ENCODE measurements at regions not wholly inside any gene's neighbourhood (a gene's known extent, or its start where the extent isn't known, plus 50 kb on each side); places are given as distances from the start of the nearest gene placed in this dataset.

DNA sequence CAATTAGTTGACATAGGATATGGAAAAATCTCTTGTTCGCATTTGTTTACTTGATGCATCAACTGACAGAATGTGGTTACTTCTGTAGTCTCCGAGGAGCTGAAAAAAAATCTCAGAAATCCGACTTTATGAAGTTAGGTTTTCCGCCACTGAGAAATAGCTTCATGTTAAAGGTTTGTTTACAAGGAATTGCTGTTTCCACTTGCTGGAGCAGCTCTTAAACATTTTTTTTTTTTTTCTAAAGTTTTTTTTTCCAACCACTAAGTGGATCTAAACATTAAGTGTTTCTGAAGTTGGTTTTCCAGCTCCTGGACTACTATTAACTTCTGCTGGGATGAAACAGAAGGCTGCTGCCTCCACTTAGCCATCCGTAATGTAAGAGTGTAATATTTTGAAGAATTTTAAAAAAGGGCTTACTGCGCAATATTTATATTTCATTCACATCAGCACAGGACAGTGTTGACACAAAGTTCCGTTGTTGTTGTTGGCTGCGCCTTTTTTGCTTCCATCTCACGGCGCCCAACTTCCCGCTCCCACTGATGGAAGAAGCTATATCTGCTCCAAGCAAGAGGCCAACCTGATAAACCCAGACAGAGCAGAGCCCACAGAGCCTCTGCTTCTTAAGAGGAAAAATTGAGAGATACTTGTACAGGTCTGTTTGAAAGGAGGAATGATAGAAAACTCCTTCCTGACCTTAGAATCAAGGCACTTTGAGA, 167.7 kb upstream of the KCNJ16 start (continued):
- TF ChIP-seq GABPA (IDR thresholded peaks at IDR 0.05; ENCODE audit: low read depth) (no peak), POLR2AphosphoS5 (IDR thresholded peaks at IDR 0.05; ENCODE audit: low read depth, low read length) (no peak)

- WGBS (ENCODE audit: low lambda C conversion rate) = 54% methylated on average over 3 of the region's 3 CpGs
- H3K27ac ChIP-seq (ENCODE audit: low read depth in 2 of 2, low read length in 1 of 2) = peak overlapping the region in 1 of 2 experiments; percentile 3; a peak in 1 of 4 replicates
- H3K36me3 ChIP-seq (replicated peaks in 1 of 2; ENCODE audit: control insufficient read depth in 1 of 2, insufficient read depth in 2 of 2, low read length in 1 of 2) = no peaks in the 10 kb centered on the region
- POLR2A ChIA-PET = no interaction called here
- no peaks in the 10 kb centered on the region for H3K9me2 ChIP-seq
- no peak overlapping the region for H3K4me2 ChIP-seq
- H3K27me3 ChIP-seq (ENCODE audit: insufficient read depth) = no peaks in the 10 kb centered on the region
- H3K4me1 ChIP-seq (ENCODE audit: control insufficient read depth in 1 of 2, insufficient read depth in 2 of 2, low read depth in 1 of 2, low read length in 1 of 2) = no peaks in the 10 kb centered on the region
- no peak overlapping the region for H2AFZ ChIP-seq (ENCODE audit: low read depth)
- no peaks in the 10 kb centered on the region for H4K20me1 ChIP-seq (ENCODE audit: insufficient read depth)
- CTCF ChIA-PET = interaction anchor here (1.2 to 1.3 kb wide), 2 partner anchors 11 to 18 kb away, joined by 3 read pairs; no protein-coding TSS in a partner anchor
- no peak overlapping the region for H3K9ac ChIP-seq
- TF ChIP-seq NFIC (IDR thresholded peaks at IDR 0.05; ENCODE audit: borderline replicate concordance) (no peak), GABPA (IDR thresholded peaks at IDR 0.05; ENCODE audit: low read depth) (no peak), SIN3A (IDR thresholded peaks at IDR 0.05; ENCODE audit: borderline replicate concordance, low read depth, low read length) (no peak), GATA2 (CRISPR knock-in tag; IDR thresholded peaks at IDR 0.05) (no peak), FOSL2 (IDR thresholded peaks at IDR 0.05; ENCODE audit: borderline replicate concordance, low read depth) (no peak), RXRA (IDR thresholded peaks at IDR 0.05; ENCODE audit: borderline replicate concordance, low read depth) (no peak), CHD2 (IDR thresholded peaks at IDR 0.05; ENCODE audit: low read length, partially characterized antibody) (no peak), FOXM1 (IDR thresholded peaks at IDR 0.05; ENCODE audit: low read depth) (no peak), MEF2A (IDR thresholded peaks at IDR 0.05; ENCODE audit: borderline replicate concordance, low read depth) (no peak), RAD21 (IDR thresholded peaks at IDR 0.05; ENCODE audit: low read length) (no peak), ELF1 (IDR thresholded peaks at IDR 0.05) (no peak), TCF12 (IDR thresholded peaks at IDR 0.05) (no peak), TEAD4 (IDR thresholded peaks at IDR 0.05; ENCODE audit: borderline replicate concordance, insufficient read depth) (no peak), JUND (IDR thresholded peaks at IDR 0.05) (no peak), MXI1 (IDR thresholded peaks at IDR 0.05; ENCODE audit: low read depth, low read length) (no peak)
- TF ChIP-seq, protein P1, sequence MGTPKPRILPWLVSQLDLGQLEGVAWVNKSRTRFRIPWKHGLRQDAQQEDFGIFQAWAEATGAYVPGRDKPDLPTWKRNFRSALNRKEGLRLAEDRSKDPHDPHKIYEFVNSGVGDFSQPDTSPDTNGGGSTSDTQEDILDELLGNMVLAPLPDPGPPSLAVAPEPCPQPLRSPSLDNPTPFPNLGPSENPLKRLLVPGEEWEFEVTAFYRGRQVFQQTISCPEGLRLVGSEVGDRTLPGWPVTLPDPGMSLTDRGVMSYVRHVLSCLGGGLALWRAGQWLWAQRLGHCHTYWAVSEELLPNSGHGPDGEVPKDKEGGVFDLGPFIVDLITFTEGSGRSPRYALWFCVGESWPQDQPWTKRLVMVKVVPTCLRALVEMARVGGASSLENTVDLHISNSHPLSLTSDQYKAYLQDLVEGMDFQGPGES (IDR thresholded peaks at IDR 0.05; ENCODE audit: low read depth, low read length) = no peak
- TF ChIP-seq, protein P2, sequence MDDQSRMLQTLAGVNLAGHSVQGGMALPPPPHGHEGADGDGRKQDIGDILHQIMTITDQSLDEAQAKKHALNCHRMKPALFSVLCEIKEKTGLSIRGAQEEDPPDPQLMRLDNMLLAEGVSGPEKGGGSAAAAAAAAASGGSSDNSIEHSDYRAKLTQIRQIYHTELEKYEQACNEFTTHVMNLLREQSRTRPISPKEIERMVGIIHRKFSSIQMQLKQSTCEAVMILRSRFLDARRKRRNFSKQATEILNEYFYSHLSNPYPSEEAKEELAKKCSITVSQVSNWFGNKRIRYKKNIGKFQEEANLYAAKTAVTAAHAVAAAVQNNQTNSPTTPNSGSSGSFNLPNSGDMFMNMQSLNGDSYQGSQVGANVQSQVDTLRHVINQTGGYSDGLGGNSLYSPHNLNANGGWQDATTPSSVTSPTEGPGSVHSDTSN (IDR thresholded peaks at IDR 0.05) = no peak
- TF ChIP-seq, protein P3, sequence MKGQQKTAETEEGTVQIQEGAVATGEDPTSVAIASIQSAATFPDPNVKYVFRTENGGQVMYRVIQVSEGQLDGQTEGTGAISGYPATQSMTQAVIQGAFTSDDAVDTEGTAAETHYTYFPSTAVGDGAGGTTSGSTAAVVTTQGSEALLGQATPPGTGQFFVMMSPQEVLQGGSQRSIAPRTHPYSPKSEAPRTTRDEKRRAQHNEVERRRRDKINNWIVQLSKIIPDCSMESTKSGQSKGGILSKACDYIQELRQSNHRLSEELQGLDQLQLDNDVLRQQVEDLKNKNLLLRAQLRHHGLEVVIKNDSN (IDR thresholded peaks at IDR 0.05; ENCODE audit: borderline replicate concordance, low read depth) = no peak
- DNase-seq = no peak
- no peaks in the 10 kb centered on the region for H3K79me2 ChIP-seq (ENCODE audit: insufficient read depth)
- H3K4me3 ChIP-seq (ENCODE audit: low read depth in 2 of 2, low read length in 1 of 2) = no peak overlapping the region
- no peaks in the 10 kb centered on the region for H3K9me3 ChIP-seq
- no peaks in the 10 kb centered on the region for H3F3A ChIP-seq (replicated peaks; ENCODE audit: insufficient read depth)
Measured at GRCh38 chr17:69908626-69909368, 166.2 kb upstream of the KCNJ16 start.

Data from SK-N-SH (cell line).